GM18511 (cell line): ENCODE measurements at regions not wholly inside any gene's neighbourhood (a gene's known extent, or its start where the extent isn't known, plus 50 kb on each side); places are given as distances from the start of the nearest gene placed in this dataset.

Experiments
- ATAC-seq: cut with Tn5 transposase; IDR thresholded peaks from one replicate; pipeline ENCODE4 v1.9.1; 2021; ENCODE audit warnings: mild to moderate bottlenecking, moderate library complexity; ENCODE audit not compliant: unreplicated experiment

DNA sequence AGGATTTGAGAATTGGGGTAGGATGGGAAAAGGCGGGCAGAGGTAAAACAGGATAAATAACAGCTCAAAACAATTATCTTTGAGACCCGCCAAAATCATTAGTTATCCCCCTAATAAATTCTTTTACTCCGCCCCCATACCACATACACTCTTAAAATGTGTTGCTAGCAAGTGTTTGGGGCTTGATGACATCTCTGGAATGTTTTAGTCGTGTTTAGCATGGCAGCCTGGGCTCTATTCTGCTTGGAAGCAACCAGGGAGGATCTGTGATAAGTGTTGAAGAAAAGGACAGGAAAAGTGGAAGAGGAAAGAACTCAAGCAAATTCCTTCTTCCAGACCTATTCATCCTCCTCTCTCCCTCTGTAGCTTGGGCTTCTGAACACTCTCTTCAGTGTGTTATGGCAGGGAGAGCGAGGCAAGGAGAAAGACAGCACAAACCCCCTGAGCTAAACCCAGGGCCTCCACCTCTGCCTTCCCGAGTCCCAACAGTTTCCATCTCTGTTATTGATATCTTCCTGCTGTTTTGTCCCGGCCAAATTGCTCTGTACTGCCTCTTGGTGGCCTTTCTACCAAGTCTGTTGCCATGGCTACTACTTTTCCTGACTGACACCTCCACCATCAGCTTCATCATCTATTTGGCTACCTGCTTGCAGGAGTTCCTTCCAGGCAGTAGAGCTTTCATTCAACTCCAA, 135.8 kb downstream of the RPL22L1 start:
- ATAC-seq: no peak

DNA sequence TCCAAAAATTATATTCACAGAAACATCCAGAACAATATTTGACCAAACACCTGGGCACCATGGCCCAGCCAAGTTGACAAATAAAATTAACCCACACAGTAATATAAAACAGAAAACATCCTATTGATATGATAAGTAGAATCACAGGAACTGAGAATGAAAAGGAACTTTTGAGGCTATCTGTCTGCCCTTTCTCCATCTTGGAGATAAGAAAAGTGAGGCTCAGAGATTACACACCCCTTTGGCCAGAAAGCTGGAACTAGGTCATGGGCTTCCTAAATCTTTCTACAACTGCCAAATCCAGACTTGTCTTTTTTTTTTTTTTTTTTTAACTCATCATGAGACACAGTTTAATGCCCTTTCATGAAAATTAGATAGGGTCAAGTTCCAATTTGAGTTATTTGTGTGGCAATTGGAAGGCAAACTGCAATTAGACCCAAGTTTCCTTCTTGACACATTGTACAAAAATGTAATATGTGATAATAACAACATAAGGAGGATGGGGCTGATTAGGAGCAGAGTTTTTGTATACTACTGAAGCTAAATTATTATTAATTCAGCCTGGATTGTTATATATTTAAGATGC, 137.2 kb downstream of the RPL22L1 start:
- no peak for ATAC-seq

GRCh38 chr3:170731281-170731680, 138.7 kb downstream of the RPL22L1 start:
- no peak for ATAC-seq

DNA sequence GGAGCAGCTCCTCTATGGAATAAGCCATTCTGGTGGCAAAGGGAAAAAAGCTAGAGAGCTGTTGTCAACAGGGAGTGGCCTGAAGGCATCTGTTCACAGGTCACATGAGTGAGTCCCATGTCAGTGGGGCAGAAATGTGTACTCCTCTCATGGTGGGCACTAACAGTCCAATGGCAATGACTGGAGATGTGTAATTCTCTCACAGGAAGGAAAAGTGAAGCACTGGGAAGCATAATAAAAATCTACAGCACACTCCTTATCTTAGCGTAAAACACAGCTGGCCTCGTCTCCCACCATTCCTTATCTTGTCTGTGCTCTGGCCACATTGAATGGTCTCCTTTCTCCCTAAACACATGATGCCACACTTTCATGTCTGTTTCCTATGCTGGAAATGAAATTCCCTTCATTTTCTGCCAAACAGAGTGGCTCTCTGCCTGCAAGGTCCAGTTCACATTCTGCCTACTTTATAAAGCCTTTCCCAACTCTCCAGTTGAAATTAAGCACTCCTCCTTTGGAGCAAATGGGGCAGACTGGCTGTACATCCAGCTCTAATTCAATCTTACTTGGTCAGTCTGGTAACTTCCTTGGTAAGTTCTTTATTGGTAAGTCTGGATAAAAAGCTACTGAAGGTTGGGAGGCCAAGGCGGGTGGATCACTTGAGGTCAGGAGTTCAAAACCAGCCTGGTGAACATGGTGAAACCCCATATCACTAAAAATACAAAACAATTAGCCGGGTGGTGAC, 139.8 kb downstream of the RPL22L1 start:
- ATAC-seq: no peak

GRCh38 chr3:170728181-170728580, 141.8 kb downstream of the RPL22L1 start:
- no peak for ATAC-seq

DNA sequence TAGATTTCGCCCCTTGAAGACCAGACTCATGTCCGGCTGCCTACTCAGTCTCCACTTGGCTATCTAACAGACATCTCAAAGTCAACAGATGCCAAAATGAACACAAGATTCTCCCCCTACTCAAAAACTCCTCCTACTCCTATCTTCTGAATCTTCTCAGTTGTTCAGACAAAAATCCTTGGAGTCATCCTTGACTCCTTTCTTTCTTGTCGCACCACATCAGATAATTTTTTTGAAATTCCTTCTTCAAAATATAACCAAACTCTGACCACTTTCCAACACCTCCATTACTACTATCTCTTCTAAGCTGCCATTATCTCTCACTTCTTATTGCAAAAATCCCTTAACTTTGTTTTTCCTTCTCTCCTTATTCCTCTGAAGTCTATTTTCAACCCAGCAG, 141.9 kb upstream of the SLC7A14 start:
- no peak for ATAC-seq

DNA sequence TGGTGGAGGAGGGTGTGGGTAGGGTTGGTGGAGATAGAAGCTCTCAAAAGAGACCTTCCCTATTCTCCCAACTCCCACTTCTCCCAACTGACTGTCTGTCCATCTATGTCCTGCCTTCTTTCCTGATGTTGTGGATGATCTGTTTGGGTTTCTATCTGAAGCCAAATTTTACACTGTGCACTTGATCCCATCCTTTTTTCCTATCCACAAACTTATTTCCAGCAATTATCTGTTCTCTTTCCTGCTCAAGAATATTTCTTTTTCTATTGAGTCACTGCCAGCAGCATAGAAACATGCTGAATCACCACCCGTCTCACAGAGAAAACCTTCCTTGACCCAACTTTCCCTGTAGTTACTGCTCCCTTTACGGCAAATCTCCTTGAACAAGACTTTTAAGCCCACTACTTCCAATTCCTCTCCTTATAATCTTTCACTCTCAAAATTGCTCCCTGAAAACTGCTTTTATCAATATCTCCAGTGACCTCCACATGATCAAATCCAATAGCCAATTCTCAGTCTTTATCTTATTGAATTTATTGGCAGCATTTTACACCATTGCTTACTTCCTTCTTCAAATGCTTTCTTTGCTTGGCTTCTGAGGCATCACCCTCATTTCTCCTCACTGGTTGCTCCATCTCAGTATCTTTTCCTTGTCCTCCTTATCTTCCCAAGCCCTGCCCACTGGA, 141.2 kb upstream of the SLC7A14 start:
- ATAC-seq: no peak

GRCh38 chr3:170725285-170725731, 139.4 kb upstream of the SLC7A14 start:
- ATAC-seq: no peak

DNA sequence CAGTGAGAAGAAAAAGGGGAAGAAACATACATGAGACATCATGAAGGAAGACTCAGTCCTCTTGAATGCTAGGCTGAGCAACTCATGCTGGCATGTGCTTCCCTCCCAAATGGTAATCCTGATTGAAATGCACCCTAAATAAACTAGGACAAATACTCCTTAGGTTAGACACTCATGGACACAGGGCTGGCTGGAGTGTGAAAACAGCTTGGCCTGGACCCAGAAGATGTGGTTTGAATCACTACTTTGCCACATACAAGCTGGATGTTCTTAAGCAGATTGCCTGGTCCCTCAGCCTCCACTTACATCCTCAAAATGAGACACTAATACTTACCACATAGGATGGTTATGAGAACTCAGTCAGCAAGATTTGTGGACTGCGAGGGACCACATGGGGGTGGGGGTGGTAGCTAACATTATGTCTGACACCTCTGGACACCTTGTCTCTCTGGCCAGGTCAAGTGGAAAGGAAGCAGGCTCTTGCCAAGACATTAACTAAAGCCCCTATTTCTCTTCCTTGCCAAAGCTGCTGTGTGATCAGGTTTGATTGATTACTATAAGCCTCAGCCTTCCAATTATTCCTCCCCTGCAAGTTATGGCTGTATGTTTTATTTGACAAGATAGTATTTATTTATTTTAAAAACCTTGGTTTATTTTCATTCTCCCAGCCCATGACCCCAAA, 138.9 kb upstream of the SLC7A14 start:
- no peak for ATAC-seq

GRCh38 chr3:170723241-170723640, 137.4 kb upstream of the SLC7A14 start:
- ATAC-seq: no peak

- no peak for ATAC-seq
Observed at GRCh38 chr3:170721563-170721962, 135.7 kb upstream of the SLC7A14 start.

DNA sequence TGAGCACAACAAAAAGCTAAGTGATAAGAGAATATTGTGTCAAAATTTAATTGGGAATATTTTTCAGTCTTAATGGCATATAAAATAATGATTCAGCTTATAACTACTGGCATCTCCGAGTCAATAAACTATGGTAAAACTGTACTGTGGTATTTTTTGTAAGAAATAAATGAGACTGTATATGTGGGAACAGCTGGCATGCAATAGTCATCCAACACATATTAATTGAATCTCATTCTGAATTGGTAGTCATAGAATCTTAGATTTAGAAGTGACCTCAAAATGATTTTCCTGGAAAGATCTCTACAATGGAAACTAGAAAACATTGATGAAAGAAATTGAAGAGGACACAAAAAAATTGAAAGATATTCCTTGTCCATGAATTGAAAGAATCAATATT, 133.4 kb upstream of the SLC7A14 start:
- ATAC-seq: no peak

GRCh38 chr3:170718848-170719247, 133.0 kb upstream of the SLC7A14 start:
- no peak for ATAC-seq

GRCh38 chr3:170717410-170718402, 131.8 kb upstream of the SLC7A14 start:
- ATAC-seq: no peak

- no peak for ATAC-seq
Observed at GRCh38 chr3:170716172-170716805, 130.4 kb upstream of the SLC7A14 start.

- no peak for ATAC-seq
Observed at GRCh38 chr3:170714562-170715535, 129.0 kb upstream of the SLC7A14 start.

GRCh38 chr3:170714122-170714521, 128.2 kb upstream of the SLC7A14 start:
- no peak for ATAC-seq

- no peak for ATAC-seq
Observed at GRCh38 chr3:170713653-170714052, 127.8 kb upstream of the SLC7A14 start.
